ENCODE measurements at regions not wholly inside any gene's neighbourhood (a gene's known extent, or its start where the extent isn't known, plus 50 kb on each side); places are given as distances from the start of the nearest gene placed in this dataset.

- TF ChIP-seq POLR2AphosphoS5 (IDR thresholded peaks at IDR 0.05; ENCODE audit: low read depth, low read length) (no peak), POLR2A (IDR thresholded peaks at IDR 0.05; ENCODE audit: low read depth, low read length) (no peak), TAF1 (IDR thresholded peaks at IDR 0.05; ENCODE audit: borderline replicate concordance, low read depth, low read length) (no peak)
These were observed 144.4 kb upstream of the THUMPD2 start for GRCh38 chr2:39923455-39923854.
